Lower leg skin (tissue), 4 donors: ENCODE measurements at regions not wholly inside any gene's neighbourhood (a gene's known extent, or its start where the extent isn't known, plus 50 kb on each side); places are given as distances from the start of the nearest gene placed in this dataset.

Experiments used
- DNase-seq, 2 donors: peaks; one replicate each; pipeline ENCODE4 v3.0.0-alpha.2; 2019; ENCODE audit warnings: low spot score in 2 of 2
- H3K4me3 ChIP-seq: fragments of 200-600 bp; sonication (generic); 2 replicates; pipeline ENCODE4 v1.5.1; 2017; ENCODE audit warnings: mild to moderate bottlenecking, low read depth; ENCODE audit not compliant: poor library complexity, severe bottlenecking
- CTCF ChIP-seq, 3 donors: fragments of 450-650 bp; IDR thresholded peaks; one replicate each; pipeline ENCODE4 v1.5.1; 2016; ENCODE audit warnings: antibody characterized with exemption in 3 of 3, mild to moderate bottlenecking in 3 of 3, moderate library complexity in 2 of 3
- POLR2A ChIP-seq, 2 donors: fragments of 450-650 bp; IDR thresholded peaks; one replicate each; pipeline ENCODE4 v1.6.1; 2016 to 2017; ENCODE audit warnings: antibody characterized with exemption in 2 of 2, mild to moderate bottlenecking in 1 of 2, moderate library complexity in 1 of 2
- WGBS, 2 donors: methylation state at CpG; one replicate each; pipeline ENCODE4 v1.1.5; 2018; 5-methylcytosine and 5-hydroxymethylcytosine counted together
- intact Hi-C: fragments of 100-400 bp; cut with DNase I; formaldehyde crosslinking; loops from one replicate; pipeline ENCODE4 v1.15.0; 2023; ENCODE audit warnings: low total_unique reads

GRCh38 chr18:39774957-39775598 is 2180.0 kb upstream of the PIK3C3 start:
- intact Hi-C loops = loop anchor here (5.0 kb wide), 1 partner anchor 1158 kb away; no protein-coding TSS in a partner anchor
- no peak for DNase-seq
- TF ChIP-seq POLR2A (IDR thresholded peaks at IDR 0.05) (no peak), CTCF (IDR thresholded peaks at IDR 0.05) (no peak)
- H3K4me3 ChIP-seq = no peak overlapping the region
- 71 to 75% methylated on average over 3 of the region's 3 CpGs for WGBS, 2 donors

GRCh38 chr18:39773646-39774045 is 2181.4 kb upstream of the PIK3C3 start:
- whole genome bisulfite sequencing, 2 donors = 88 to 91% methylated on average over 2 of the region's 2 CpGs
- TF ChIP-seq POLR2A (IDR thresholded peaks at IDR 0.05) = no peak
- no peak for TF ChIP-seq CTCF (IDR thresholded peaks at IDR 0.05)
- no peak overlapping the region for H3K4me3 ChIP-seq
- intact Hi-C loops = no loop called here
- DNase-seq = no peak

GRCh38 chr18:39772155-39772919 is 2182.7 kb upstream of the PIK3C3 start:
- 89 to 92% methylated on average over 1 of the region's 1 CpG for WGBS, 2 donors
- TF ChIP-seq POLR2A (IDR thresholded peaks at IDR 0.05) = no peak
- TF ChIP-seq CTCF (IDR thresholded peaks at IDR 0.05) = no peak
- DNase-seq = no peak
- no peak overlapping the region for H3K4me3 ChIP-seq
- intact Hi-C loops = no loop called here

GRCh38 chr18:39770399-39770798 is 2184.6 kb upstream of the PIK3C3 start:
- intact Hi-C loops = no loop called here
- no peak overlapping the region for H3K4me3 ChIP-seq
- no peak for DNase-seq
- WGBS, 2 donors = 33 to 46% methylated on average over 1 of the region's 1 CpG
- TF ChIP-seq POLR2A (IDR thresholded peaks at IDR 0.05) (no peak), CTCF (IDR thresholded peaks at IDR 0.05) (no peak)

GRCh38 chr18:39764873-39765272 is 2190.2 kb upstream of the PIK3C3 start:
- no peak overlapping the region for H3K4me3 ChIP-seq
- intact Hi-C loops = no loop called here
- DNase-seq = no peak
- TF ChIP-seq CTCF (IDR thresholded peaks at IDR 0.05) = no peak
